OCI-LY7 (cell line): ENCODE measurements at regions not wholly inside any gene's neighbourhood (a gene's known extent, or its start where the extent isn't known, plus 50 kb on each side); places are given as distances from the start of the nearest gene placed in this dataset.

ENCODE experiments used
- BruUV-seq: library from RNA; stranded (reverse); fragments of 400-500 nt; replicated peaks from 2 replicates; lab custom pipeline; 2021; lab: Mats Ljungman, UMichigan
- CTCF ChIA-PET: fragments of 300-600 bp; sonication (Branson Sonifier 250); formaldehyde crosslinking; loops from one replicate; lab custom pipeline; 2022; ENCODE audit warnings: antibody characterized with exemption; ENCODE audit not compliant: unreplicated experiment; lab: Charles Lee
- POLR2A ChIA-PET: fragments of 300-600 bp; sonication (Branson Sonifier 250); formaldehyde crosslinking; loops from one replicate; lab custom pipeline; 2022; ENCODE audit warnings: antibody characterized with exemption; lab: Charles Lee
- DNase-seq: peaks from one replicate; pipeline ENCODE4 v3.0.0-alpha.2; 2015; ENCODE audit warnings: low spot score
- H2AFZ ChIP-seq: fragments of 200-600 bp; sonication (generic), shearing (Covaris generic); 2 replicates; pipeline ENCODE4 v1.6.1; 2014; ENCODE audit warnings: mild to moderate bottlenecking, antibody characterized with exemption, low read length, moderate library complexity
- H3K27ac ChIP-seq: fragments of 200-600 bp; sonication (generic); 2 replicates; pipeline ENCODE4 v1.5.1; 2014; ENCODE audit warnings: mixed run types, low read depth, mild to moderate bottlenecking, moderate library complexity, low read length, inconsistent platforms; ENCODE audit not compliant: poor library complexity, severe bottlenecking
- H3K36me3 ChIP-seq: fragments of 200-600 bp; sonication (generic); 2 replicates; pipeline ENCODE4 v1.6.1; 2014; ENCODE audit warnings: mild to moderate bottlenecking, antibody characterized with exemption, low read length, moderate library complexity, mixed read lengths; ENCODE audit not compliant: insufficient read depth
- H3K4me1 ChIP-seq: fragments of 200-600 bp; sonication (generic); 2 replicates; pipeline ENCODE4 v1.5.1; 2014; ENCODE audit warnings: mild to moderate bottlenecking, low read length; ENCODE audit not compliant: insufficient read depth, poor library complexity, severe bottlenecking
- H3K4me2 ChIP-seq: fragments of 200-600 bp; sonication (generic); 2 replicates; pipeline ENCODE4 v1.6.1; 2014; ENCODE audit warnings: mild to moderate bottlenecking, low read length
- H3K4me3 ChIP-seq: fragments of 200-600 bp; sonication (generic); 2 replicates; pipeline ENCODE4 v1.5.1; 2014; ENCODE audit warnings: mild to moderate bottlenecking, low read depth, low read length; ENCODE audit not compliant: poor library complexity, severe bottlenecking
- H3K79me2 ChIP-seq: fragments of 200-600 bp; sonication (generic); 2 replicates; pipeline ENCODE4 v1.6.1; 2016; ENCODE audit warnings: low read depth, mild to moderate bottlenecking, low read length, moderate library complexity, mixed read lengths; ENCODE audit not compliant: insufficient read depth
- H3K9me2 ChIP-seq: fragments of 200-600 bp; sonication (generic); 2 replicates; pipeline ENCODE4 v1.6.1; 2016; ENCODE audit warnings: mild to moderate bottlenecking, low read length, mixed read lengths; ENCODE audit not compliant: insufficient read depth
- H3K9me3 ChIP-seq: fragments of 200-600 bp; sonication (generic); 2 replicates; pipeline ENCODE4 v1.6.1; 2014; ENCODE audit warnings: mild to moderate bottlenecking, mixed run types, low read length, mixed read lengths
- H4K20me1 ChIP-seq: fragments of 200-600 bp; sonication (generic); 2 replicates; pipeline ENCODE4 v1.6.1; 2014; ENCODE audit warnings: mild to moderate bottlenecking, antibody characterized with exemption, low read length, moderate library complexity, mixed read lengths; ENCODE audit not compliant: insufficient read depth
- EZH2phosphoT487 ChIP-seq: fragments of 200-600 bp; sonication (generic); IDR thresholded peaks from 2 replicates; pipeline ENCODE4 v1.6.1; 2018; ENCODE audit warnings: low read depth, borderline replicate concordance, mild to moderate bottlenecking, mixed run types, antibody characterized with exemption, low read length, moderate library complexity, mixed read lengths
- intact Hi-C: fragments of 100-400 bp; cut with micrococcal nuclease; formaldehyde crosslinking; loops from one replicate; pipeline ENCODE4 v1.10.0; 2022; ENCODE audit not compliant: unreplicated experiment
- TF ChIP-seq, protein P1 (sequence below): fragments of 200-600 bp; sonication (generic); conservative IDR thresholded peaks from 2 replicates; pipeline ENCODE4 v1.5.1; 2014; ENCODE audit warnings: mild to moderate bottlenecking, antibody characterized with exemption, low read length, moderate library complexity, mixed read lengths

DNA sequence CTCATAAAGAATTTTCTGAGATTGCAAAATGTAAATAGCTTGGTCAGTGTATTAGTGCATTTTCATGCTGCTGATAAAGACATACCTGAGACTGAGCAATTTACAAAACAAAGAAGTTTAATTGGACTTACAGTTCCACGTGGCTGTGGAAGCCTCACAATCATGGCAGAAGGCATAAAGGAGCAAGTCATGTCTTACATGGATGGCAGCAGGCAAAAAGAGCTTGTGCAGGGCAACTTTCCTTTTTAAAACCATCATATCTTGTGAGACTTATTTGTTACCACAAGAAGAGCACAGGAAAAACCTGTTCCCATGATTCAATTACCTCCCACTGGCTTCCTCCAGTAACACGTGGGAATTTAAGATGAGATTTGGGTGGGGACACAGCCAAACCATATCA, 112.7 kb upstream of the HDDC2 start:
- CTCF ChIA-PET = no interaction called here
- no peaks in the 10 kb centered on the region for H3K4me1 ChIP-seq
- no peaks in the 10 kb centered on the region for H3K36me3 ChIP-seq
- no peak for TF ChIP-seq EZH2phosphoT487
- TF ChIP-seq, protein P1, sequence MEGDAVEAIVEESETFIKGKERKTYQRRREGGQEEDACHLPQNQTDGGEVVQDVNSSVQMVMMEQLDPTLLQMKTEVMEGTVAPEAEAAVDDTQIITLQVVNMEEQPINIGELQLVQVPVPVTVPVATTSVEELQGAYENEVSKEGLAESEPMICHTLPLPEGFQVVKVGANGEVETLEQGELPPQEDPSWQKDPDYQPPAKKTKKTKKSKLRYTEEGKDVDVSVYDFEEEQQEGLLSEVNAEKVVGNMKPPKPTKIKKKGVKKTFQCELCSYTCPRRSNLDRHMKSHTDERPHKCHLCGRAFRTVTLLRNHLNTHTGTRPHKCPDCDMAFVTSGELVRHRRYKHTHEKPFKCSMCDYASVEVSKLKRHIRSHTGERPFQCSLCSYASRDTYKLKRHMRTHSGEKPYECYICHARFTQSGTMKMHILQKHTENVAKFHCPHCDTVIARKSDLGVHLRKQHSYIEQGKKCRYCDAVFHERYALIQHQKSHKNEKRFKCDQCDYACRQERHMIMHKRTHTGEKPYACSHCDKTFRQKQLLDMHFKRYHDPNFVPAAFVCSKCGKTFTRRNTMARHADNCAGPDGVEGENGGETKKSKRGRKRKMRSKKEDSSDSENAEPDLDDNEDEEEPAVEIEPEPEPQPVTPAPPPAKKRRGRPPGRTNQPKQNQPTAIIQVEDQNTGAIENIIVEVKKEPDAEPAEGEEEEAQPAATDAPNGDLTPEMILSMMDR = no peak
- H4K20me1 ChIP-seq = no peaks in the 10 kb centered on the region
- no peaks in the 10 kb centered on the region for H3K9me2 ChIP-seq
- no peak for DNase-seq
- H3K9me3 ChIP-seq = no peaks in the 10 kb centered on the region
- H3K79me2 ChIP-seq = no peaks in the 10 kb centered on the region
- H2AFZ ChIP-seq = no peak overlapping the region
- BruUV-seq = no TSS peak
- no peak overlapping the region for H3K4me3 ChIP-seq
- H3K27ac ChIP-seq = no peak overlapping the region
- POLR2A ChIA-PET = interaction anchor here (0.9 kb wide), 1 partner anchor 11 kb away, joined by 5 read pairs; no protein-coding TSS in a partner anchor
- intact Hi-C loops = no loop called here
- no peak overlapping the region for H3K4me2 ChIP-seq

DNA sequence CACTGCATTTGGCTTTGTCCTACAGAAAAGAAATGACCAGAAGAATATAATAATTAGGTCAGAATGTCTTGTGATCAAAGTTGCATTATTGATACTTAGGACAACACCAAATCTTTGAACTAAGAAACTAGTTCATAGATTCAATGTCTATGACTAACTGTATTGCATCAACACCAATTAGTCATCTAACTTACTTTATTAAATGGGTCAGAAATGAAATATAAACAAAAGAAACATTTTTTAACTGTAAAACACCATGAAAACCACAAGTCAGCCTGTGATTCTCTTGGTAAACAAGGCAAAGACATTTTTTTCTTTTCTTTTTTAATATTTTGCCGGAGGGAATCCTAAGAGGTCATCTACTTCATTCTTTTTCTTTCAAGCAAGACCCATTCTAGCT, 114.1 kb upstream of the HDDC2 start:
- Histone ChIP-seq H3K79me2 (no peaks in the 10 kb centered on the region), H3K36me3 (no peaks in the 10 kb centered on the region), H3K4me2 (no peak overlapping the region), H4K20me1 (no peaks in the 10 kb centered on the region), H3K9me2 (no peaks in the 10 kb centered on the region), H3K4me3 (no peak overlapping the region), H3K9me3 (no peaks in the 10 kb centered on the region), H2AFZ (no peak overlapping the region), H3K27ac (no peak overlapping the region), H3K4me1 (no peaks in the 10 kb centered on the region)
- ChIA-PET POLR2A (interaction anchor here (1.2 kb wide), 1 partner anchor 15 kb away, joined by 5 read pairs; no protein-coding TSS in a partner anchor), CTCF (no interaction called here)
- BruUV-seq = no TSS peak
- intact Hi-C loops = no loop called here
- TF ChIP-seq, protein P1 = no peak
- no peak for TF ChIP-seq EZH2phosphoT487
- no peak for DNase-seq

DNA sequence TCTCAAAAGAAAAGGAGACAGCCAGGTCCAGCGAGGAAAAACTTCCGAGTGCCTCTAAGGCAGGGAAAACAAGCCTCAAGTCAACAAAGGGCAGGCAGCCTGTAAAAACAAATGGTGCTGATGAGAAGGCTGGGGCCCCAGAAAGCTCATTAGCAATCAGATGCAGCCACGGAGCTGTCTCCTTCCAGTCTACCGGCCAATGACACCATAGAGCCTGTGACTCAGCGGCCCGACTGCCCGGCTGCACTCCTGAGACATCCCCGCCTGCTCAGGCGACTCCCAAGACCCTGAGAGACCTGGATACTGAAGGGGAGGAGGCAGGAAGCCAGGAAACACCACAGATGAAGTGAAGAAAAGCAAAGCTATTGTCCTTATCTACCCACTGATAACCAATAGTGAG, 120.1 kb upstream of the HDDC2 start:
- intact Hi-C loops = no loop called here
- CTCF ChIA-PET = no interaction called here
- Histone ChIP-seq H3K4me2 (no peak overlapping the region), H3K27ac (no peak overlapping the region), H3K4me3 (no peak overlapping the region), H3K9me2 (no peaks in the 10 kb centered on the region), H3K36me3 (no peaks in the 10 kb centered on the region), H3K79me2 (no peaks in the 10 kb centered on the region), H2AFZ (no peak overlapping the region), H3K9me3 (no peaks in the 10 kb centered on the region), H4K20me1 (no peaks in the 10 kb centered on the region), H3K4me1 (no peaks in the 10 kb centered on the region)
- POLR2A ChIA-PET = no interaction called here
- DNase-seq = no peak
- no TSS peak for BruUV-seq
- TF ChIP-seq, protein P1 = no peak
- no peak for TF ChIP-seq EZH2phosphoT487
